ENCODE measurements at regions not wholly inside any gene's neighbourhood (a gene's known extent, or its start where the extent isn't known, plus 50 kb on each side); places are given as distances from the start of the nearest gene placed in this dataset.
"Not testable (repeated sequence)": the region's sequence is repeated elsewhere in the genome, so short reads cannot be mapped to it uniquely, and the experiment has no call there.

DNA sequence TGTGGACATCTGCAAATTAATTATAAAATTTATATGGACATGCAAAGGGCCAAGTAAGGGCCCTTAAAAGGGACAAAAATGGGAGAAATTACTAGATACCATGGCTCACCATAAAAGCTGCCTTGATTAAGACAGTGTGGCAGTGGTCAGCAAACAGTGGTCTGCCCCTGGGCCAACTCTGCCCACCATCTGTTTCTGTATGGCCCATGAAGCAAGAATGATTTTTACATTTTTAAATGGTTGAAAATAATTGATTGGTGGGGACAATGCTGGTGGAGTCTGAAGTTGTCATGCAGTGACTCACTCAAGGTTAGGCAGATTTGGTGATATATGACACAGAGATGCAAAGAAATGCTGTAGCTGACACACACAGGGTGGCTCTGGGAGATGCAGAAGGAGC lies 143.2 kb upstream of the PRDM7 start:
- CTCF ChIA-PET; H3K36me3 ChIP-seq (ENCODE audit: control insufficient read depth in 2 of 2, insufficient read depth in 1 of 2, low read length in 2 of 2); POLR2A ChIA-PET; H3K4me3 ChIP-seq (ENCODE audit: low read depth, low read length); H3K4me1 ChIP-seq (ENCODE audit: control insufficient read depth, insufficient read depth, low read length); H3K27ac ChIP-seq (ENCODE audit: extremely low read depth, low read depth, low read length); H3K9me3 ChIP-seq (ENCODE audit: control insufficient read depth, insufficient read depth, low read depth, low read length): not testable (repeated sequence)

DNA sequence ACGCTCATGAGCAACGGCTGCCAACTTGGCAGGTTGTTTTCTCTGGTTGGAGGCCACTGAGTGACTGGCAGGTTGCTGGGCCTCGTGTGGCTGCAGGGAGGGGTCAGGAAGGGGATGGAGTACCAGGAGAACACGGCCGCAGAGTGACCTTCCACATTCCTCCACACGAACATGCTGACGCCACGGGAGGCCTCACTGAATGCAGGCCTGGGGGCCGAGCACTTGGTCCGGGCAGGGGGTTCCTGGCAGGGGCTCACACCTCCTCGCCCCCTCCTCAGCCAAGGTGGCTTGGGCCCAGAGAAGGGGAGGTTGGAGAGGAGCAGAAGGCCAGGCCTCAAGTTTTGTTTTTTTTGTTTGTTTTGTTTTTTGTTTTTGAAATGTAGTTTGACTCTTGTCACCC lies 98.5 kb upstream of the PRDM7 start:
- H3K4me1 ChIP-seq (ENCODE audit: control insufficient read depth, insufficient read depth, low read length); CTCF ChIA-PET; H3K27ac ChIP-seq (ENCODE audit: extremely low read depth, low read depth, low read length); H3K36me3 ChIP-seq (ENCODE audit: control insufficient read depth in 2 of 2, insufficient read depth in 1 of 2, low read length in 2 of 2); POLR2A ChIA-PET; H3K4me3 ChIP-seq (ENCODE audit: low read depth, low read length); H3K9me3 ChIP-seq (ENCODE audit: control insufficient read depth, insufficient read depth, low read depth, low read length): not testable (repeated sequence)

DNA sequence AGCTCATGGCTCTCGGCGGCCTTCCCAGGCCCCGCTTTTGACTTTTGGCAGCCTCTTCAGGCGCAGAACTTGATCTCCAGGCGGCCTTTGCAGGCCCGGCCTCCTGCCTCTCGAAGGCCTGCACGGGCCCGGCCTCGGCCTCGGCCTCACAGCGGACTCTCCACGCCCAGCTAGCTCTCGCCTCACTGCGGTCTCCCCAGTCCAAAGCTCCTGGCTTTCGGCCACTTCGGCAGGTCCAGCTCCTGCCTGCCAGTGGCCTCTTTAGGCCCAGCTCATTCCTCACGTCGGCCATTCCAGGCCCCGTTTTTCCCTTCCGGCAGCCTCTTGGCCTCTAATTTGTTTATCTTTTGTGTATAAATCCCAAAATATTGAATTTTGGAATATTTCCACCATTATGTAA lies 94.5 kb upstream of the PRDM7 start:
- CTCF ChIA-PET; H3K36me3 ChIP-seq (ENCODE audit: control insufficient read depth in 2 of 2, insufficient read depth in 1 of 2, low read length in 2 of 2); H3K4me1 ChIP-seq (ENCODE audit: control insufficient read depth, insufficient read depth, low read length); H3K27ac ChIP-seq (ENCODE audit: extremely low read depth, low read depth, low read length); H3K4me3 ChIP-seq (ENCODE audit: low read depth, low read length); POLR2A ChIA-PET; H3K9me3 ChIP-seq (ENCODE audit: control insufficient read depth, insufficient read depth, low read depth, low read length): not testable (repeated sequence)

DNA sequence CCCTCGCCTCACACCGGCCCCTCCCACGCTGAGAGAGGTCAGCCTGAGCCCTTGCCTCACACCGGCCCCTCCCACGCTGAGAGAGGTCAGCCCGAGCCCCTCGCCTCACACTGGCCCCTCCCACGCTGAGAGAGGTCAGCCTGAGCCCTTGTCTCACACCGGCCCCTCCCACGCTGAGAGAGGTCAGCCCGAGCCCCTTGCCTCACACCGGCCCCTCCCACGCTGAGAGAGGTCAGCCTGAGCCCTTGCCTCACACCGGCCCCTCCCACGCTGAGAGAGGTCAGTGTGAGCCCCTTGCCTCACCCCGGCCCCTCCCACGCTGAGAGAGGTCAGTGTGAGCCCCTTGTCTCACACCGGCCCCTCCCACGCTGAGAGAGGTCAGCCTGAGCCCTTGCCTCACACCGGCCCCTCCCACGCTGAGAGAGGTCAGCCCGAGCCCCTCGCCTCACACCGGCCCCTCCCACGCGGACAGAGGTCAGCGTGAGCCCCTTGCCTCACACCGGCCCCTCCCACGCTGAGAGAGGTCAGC lies 92.1 kb upstream of the PRDM7 start:
- H3K36me3 ChIP-seq (ENCODE audit: control insufficient read depth in 2 of 2, insufficient read depth in 1 of 2, low read length in 2 of 2); H3K27ac ChIP-seq (ENCODE audit: extremely low read depth, low read depth, low read length); H3K4me1 ChIP-seq (ENCODE audit: control insufficient read depth, insufficient read depth, low read length); POLR2A ChIA-PET; H3K9me3 ChIP-seq (ENCODE audit: control insufficient read depth, insufficient read depth, low read depth, low read length); H3K4me3 ChIP-seq (ENCODE audit: low read depth, low read length); CTCF ChIA-PET: not testable (repeated sequence)

DNA sequence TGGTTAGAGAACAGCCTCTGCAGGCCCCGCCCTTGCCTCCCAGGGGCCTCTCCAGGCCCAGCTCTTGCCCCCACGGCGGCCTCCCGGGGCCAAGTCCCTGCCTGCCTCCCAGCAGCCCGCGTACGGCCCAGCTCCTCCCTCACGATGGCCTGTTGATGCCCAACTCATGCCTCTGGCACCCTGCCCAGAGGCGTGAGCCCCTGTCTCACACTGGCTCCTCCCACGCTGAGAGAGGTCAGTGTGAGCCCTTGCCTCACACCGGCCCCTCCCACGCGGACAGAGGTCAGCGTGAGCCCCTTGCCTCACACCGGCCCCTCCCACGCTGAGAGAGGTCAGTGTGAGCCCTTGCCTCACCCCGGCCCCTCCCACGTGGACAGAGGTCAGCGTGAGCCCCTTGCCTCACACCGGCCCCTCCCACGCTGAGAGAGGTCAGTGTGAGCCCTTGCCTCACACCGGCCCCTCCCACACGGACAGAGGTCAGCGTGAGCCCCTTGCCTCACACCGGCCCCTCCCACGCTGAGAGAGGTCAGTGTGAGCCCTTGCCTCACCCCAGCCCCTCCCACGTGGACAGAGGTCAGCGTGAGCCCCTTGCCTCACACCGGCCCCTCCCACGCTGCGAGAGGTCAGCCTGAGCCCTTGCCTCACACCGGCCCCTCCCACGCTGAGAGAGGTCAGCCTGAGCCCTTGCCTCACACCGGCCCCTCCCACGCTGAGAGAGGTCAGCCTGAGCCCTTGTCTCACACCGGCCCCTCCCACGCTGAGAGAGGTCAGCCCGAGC lies 91.4 kb upstream of the PRDM7 start:
- H3K27ac ChIP-seq (ENCODE audit: extremely low read depth, low read depth, low read length); H3K4me3 ChIP-seq (ENCODE audit: low read depth, low read length); H3K4me1 ChIP-seq (ENCODE audit: control insufficient read depth, insufficient read depth, low read length); H3K36me3 ChIP-seq (ENCODE audit: control insufficient read depth in 2 of 2, insufficient read depth in 1 of 2, low read length in 2 of 2); H3K9me3 ChIP-seq (ENCODE audit: control insufficient read depth, insufficient read depth, low read depth, low read length); POLR2A ChIA-PET; CTCF ChIA-PET: not testable (repeated sequence)
- TF ChIP-seq GLIS1 (tag by site-specific recombination; IDR thresholded peaks at IDR 0.05): peak; percentile 54

DNA sequence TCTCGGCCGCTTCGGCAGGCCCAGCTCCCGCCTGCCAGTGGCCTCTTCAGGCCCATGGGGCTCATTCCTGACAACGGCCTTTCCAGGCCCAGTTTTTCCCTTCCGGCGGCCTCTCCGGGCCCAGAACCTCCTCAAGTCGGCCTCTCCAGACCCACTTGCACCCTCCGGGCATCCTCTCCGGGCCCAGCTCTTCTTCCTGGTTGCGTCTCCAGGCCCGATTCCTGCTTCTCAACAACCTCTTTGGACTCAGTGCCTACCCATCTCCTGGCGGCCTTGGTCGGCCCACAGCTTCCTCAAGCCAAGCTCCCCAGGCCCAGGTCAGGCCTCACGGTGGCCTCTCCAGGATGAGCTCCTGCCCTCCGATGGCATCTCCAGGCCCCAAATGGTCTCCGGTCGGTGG lies 90.6 kb upstream of the PRDM7 start:
- H3K9me3 ChIP-seq (ENCODE audit: control insufficient read depth, insufficient read depth, low read depth, low read length); CTCF ChIA-PET; H3K4me1 ChIP-seq (ENCODE audit: control insufficient read depth, insufficient read depth, low read length); H3K36me3 ChIP-seq (ENCODE audit: control insufficient read depth in 2 of 2, insufficient read depth in 1 of 2, low read length in 2 of 2); H3K27ac ChIP-seq (ENCODE audit: extremely low read depth, low read depth, low read length); H3K4me3 ChIP-seq (ENCODE audit: low read depth, low read length); POLR2A ChIA-PET: not testable (repeated sequence)

GRCh38 chr16:90166679-90167556 lies 89.8 kb upstream of the PRDM7 start:
- H3K27ac ChIP-seq (ENCODE audit: extremely low read depth, low read depth, low read length); H3K4me1 ChIP-seq (ENCODE audit: control insufficient read depth, insufficient read depth, low read length); H3K36me3 ChIP-seq (ENCODE audit: control insufficient read depth in 2 of 2, insufficient read depth in 1 of 2, low read length in 2 of 2); CTCF ChIA-PET; H3K9me3 ChIP-seq (ENCODE audit: control insufficient read depth, insufficient read depth, low read depth, low read length); H3K4me3 ChIP-seq (ENCODE audit: low read depth, low read length); POLR2A ChIA-PET: not testable (repeated sequence)

GRCh38 chr16:90151027-90151426 lies 73.9 kb upstream of the PRDM7 start:
- CTCF ChIA-PET; H3K4me1 ChIP-seq (ENCODE audit: control insufficient read depth, insufficient read depth, low read length); H3K9me3 ChIP-seq (ENCODE audit: control insufficient read depth, insufficient read depth, low read depth, low read length); H3K4me3 ChIP-seq (ENCODE audit: low read depth, low read length); POLR2A ChIA-PET; H3K27ac ChIP-seq (ENCODE audit: extremely low read depth, low read depth, low read length); H3K36me3 ChIP-seq (ENCODE audit: control insufficient read depth in 2 of 2, insufficient read depth in 1 of 2, low read length in 2 of 2): not testable (repeated sequence)
